ENCODE measurements at regions not wholly inside any gene's neighbourhood (a gene's known extent, or its start where the extent isn't known, plus 50 kb on each side); places are given as distances from the start of the nearest gene placed in this dataset.
A peak's percentile ranks its signal among the peaks of the same experiment; 100 is the strongest.

DNA sequence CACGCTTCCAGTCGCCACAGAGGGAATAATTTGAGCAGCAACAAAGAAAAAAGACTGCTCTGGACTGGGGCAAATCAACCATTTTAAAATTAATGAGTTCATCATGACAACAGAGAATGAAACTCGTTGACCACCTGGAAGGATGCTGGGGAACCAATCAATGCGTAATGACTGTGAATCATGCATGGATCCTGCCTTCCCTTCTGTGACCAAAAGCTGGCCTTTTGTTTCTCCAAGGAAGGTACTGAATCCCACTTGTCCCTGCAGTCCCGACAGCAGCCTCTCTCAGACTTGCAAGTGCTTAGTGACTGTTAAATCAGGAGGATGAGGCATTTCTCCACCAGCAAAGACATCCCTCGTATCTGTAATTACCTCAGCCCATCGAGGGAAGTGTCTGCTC is 68.0 kb upstream of the TNS3 start:
- H2AFZ ChIP-seq (ENCODE audit: low read length): no peak overlapping the region
- no peaks in the 10 kb centered on the region for H3K27me3 ChIP-seq (replicated peaks; ENCODE audit: insufficient read depth, low read length)
- H3K9me2 ChIP-seq (replicated peaks; ENCODE audit: insufficient read depth, low read length): no peaks in the 10 kb centered on the region
- H3K79me2 ChIP-seq (ENCODE audit: low read length): no peaks in the 10 kb centered on the region
- H3K9me3 ChIP-seq (replicated peaks; ENCODE audit: insufficient read depth, low read length): no peaks in the 10 kb centered on the region
- H3K4me1 ChIP-seq (ENCODE audit: low read length): peaks cover 30% of the 10 kb centered on the region
- TF ChIP-seq, protein P1, sequence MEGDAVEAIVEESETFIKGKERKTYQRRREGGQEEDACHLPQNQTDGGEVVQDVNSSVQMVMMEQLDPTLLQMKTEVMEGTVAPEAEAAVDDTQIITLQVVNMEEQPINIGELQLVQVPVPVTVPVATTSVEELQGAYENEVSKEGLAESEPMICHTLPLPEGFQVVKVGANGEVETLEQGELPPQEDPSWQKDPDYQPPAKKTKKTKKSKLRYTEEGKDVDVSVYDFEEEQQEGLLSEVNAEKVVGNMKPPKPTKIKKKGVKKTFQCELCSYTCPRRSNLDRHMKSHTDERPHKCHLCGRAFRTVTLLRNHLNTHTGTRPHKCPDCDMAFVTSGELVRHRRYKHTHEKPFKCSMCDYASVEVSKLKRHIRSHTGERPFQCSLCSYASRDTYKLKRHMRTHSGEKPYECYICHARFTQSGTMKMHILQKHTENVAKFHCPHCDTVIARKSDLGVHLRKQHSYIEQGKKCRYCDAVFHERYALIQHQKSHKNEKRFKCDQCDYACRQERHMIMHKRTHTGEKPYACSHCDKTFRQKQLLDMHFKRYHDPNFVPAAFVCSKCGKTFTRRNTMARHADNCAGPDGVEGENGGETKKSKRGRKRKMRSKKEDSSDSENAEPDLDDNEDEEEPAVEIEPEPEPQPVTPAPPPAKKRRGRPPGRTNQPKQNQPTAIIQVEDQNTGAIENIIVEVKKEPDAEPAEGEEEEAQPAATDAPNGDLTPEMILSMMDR (IDR thresholded peaks at IDR 0.05; ENCODE audit: low read length): no peak
- TF ChIP-seq EZH2phosphoT487 (IDR thresholded peaks at IDR 0.05; ENCODE audit: low read length) (no peak), EZH2 (optimal IDR thresholded peaks at IDR 0.05; ENCODE audit: low read depth, low read length) (no peak)
- H3F3A ChIP-seq (ENCODE audit: insufficient read depth, low read length): peaks cover 18% of the 10 kb centered on the region
- no peak overlapping the region for H3K27ac ChIP-seq (ENCODE audit: low read length)
- H3K9ac ChIP-seq (ENCODE audit: low read length): no peak overlapping the region
- no peaks in the 10 kb centered on the region for H4K20me1 ChIP-seq (ENCODE audit: insufficient read depth, low read length)
- H3K4me3 ChIP-seq (ENCODE audit: low read length): no peak overlapping the region
- no peaks in the 10 kb centered on the region for H3K36me3 ChIP-seq (replicated peaks; ENCODE audit: insufficient read depth, low read length)
- no peak for DNase-seq
- H3K4me2 ChIP-seq (ENCODE audit: low read depth, low read length): no peak overlapping the region

DNA sequence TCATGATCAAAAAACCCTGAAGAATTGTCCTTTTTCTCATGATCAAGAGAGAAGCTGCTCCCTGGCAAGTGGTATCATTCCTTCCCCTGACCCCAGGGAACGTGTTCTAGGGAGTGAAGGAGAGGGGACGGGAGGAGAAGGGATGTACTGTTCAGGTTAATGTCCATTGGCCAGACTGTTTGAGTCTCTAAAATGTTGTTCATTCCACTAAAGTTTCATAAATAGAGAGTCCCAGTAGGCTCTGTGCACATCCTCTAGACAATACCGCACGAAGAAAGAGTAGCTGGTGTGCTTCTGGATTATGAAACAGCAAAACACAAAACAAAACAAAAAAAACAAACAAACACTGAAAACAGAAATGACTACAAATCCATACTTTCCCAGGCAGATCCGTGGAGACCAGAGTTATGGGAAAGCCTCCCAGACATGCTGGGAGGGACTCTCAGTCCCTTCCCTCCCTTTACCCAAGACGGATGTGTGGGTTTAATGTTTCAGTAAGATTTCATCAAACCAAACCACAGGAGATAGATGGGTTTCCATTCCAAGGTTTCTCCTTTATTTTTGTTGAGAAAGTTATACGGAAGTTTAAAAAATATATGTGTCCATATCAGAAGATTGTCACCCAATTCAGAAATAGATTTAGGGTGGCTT is 66.5 kb upstream of the TNS3 start:
- no peak for TF ChIP-seq EZH2phosphoT487 (IDR thresholded peaks at IDR 0.05; ENCODE audit: low read length)
- TF ChIP-seq EZH2 (optimal IDR thresholded peaks at IDR 0.05; ENCODE audit: low read depth, low read length): no peak
- TF ChIP-seq, protein P1 (IDR thresholded peaks at IDR 0.05; ENCODE audit: low read length): no peak
- Histone ChIP-seq H3K9me3 (replicated peaks; ENCODE audit: insufficient read depth, low read length) (no peaks in the 10 kb centered on the region), H3K9me2 (replicated peaks; ENCODE audit: insufficient read depth, low read length) (no peaks in the 10 kb centered on the region), H3K36me3 (replicated peaks; ENCODE audit: insufficient read depth, low read length) (no peaks in the 10 kb centered on the region), H3K27me3 (replicated peaks; ENCODE audit: insufficient read depth, low read length) (no peaks in the 10 kb centered on the region), H3K4me3 (ENCODE audit: low read length) (no peak overlapping the region), H2AFZ (ENCODE audit: low read length) (no peak overlapping the region), H3K27ac (ENCODE audit: low read length) (peak overlapping the region; percentile 90; the same call in 1 of the 2 replicates), H3K4me1 (ENCODE audit: low read length) (peaks cover 30% of the 10 kb centered on the region), H3K9ac (ENCODE audit: low read length) (no peak overlapping the region), H3F3A (ENCODE audit: insufficient read depth, low read length) (peaks cover 18% of the 10 kb centered on the region), H3K79me2 (ENCODE audit: low read length) (no peaks in the 10 kb centered on the region), H4K20me1 (ENCODE audit: insufficient read depth, low read length) (no peaks in the 10 kb centered on the region), H3K4me2 (ENCODE audit: low read depth, low read length) (no peak overlapping the region)
- DNase-seq: no peak

DNA sequence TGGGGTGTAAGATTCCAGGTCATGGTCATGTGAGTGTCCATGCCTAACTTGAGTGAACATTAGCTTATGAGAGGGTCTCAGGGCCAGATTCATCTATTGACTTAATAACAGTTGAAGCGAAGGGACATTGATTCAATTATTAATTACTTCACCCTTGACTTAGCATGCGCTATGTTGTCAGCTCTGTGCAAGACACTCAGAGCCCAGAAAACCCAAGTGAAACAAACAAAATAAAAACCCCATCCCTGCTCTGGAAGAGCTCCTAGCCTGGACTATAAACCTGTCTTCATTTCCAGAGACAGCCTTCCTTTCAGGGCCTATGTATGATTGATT is 66.0 kb upstream of the TNS3 start:
- Histone ChIP-seq H2AFZ (ENCODE audit: low read length) (peak overlapping the region; percentile 32), H3K9me3 (replicated peaks; ENCODE audit: insufficient read depth, low read length) (no peaks in the 10 kb centered on the region), H3K4me3 (ENCODE audit: low read length) (no peak overlapping the region; the same call in 1 of the 2 replicates), H3K79me2 (ENCODE audit: low read length) (no peaks in the 10 kb centered on the region), H3K27ac (ENCODE audit: low read length) (peak overlapping the region; percentile 90), H3K4me1 (ENCODE audit: low read length) (peaks cover 30% of the 10 kb centered on the region), H3K9me2 (replicated peaks; ENCODE audit: insufficient read depth, low read length) (no peaks in the 10 kb centered on the region), H3K4me2 (ENCODE audit: low read depth, low read length) (peak overlapping the region; percentile 55), H4K20me1 (ENCODE audit: insufficient read depth, low read length) (no peaks in the 10 kb centered on the region), H3K27me3 (replicated peaks; ENCODE audit: insufficient read depth, low read length) (no peaks in the 10 kb centered on the region), H3K9ac (ENCODE audit: low read length) (peak overlapping the region; percentile 39; the same call in 1 of the 2 replicates), H3F3A (ENCODE audit: insufficient read depth, low read length) (peaks cover 18% of the 10 kb centered on the region), H3K36me3 (replicated peaks; ENCODE audit: insufficient read depth, low read length) (no peaks in the 10 kb centered on the region)
- TF ChIP-seq EZH2phosphoT487 (IDR thresholded peaks at IDR 0.05; ENCODE audit: low read length): no peak
- TF ChIP-seq, protein P1 (IDR thresholded peaks at IDR 0.05; ENCODE audit: low read length): no peak
- DNase-seq: no peak

All from MM.1S (cell line).